Astrocyte of the spinal cord (primary cell): ENCODE measurements at regions not wholly inside any gene's neighbourhood (a gene's known extent, or its start where the extent isn't known, plus 50 kb on each side); places are given as distances from the start of the nearest gene placed in this dataset.

ENCODE experiments used
- DNase-seq: peaks from one replicate; pipeline ENCODE4 v3.0.0; 2011; ENCODE audit warnings: low read depth, low spot score
- H3K4me3 ChIP-seq: 2 replicates; pipeline ENCODE4 v1.5.1; 2011; ENCODE audit warnings: low read depth, mild to moderate bottlenecking, low read length, moderate library complexity
- in situ Hi-C: cut with HindIII; loops from 2 replicates; pipeline ENCODE4 v1.10.0; 2017; ENCODE audit warnings: low sequenced_read_pairs
- TF ChIP-seq, protein P1 (sequence below): IDR thresholded peaks from 2 replicates; pipeline ENCODE4 v1.5.1; 2012; ENCODE audit warnings: low read depth, mild to moderate bottlenecking, low read length, inconsistent platforms

GRCh38 chr14:65808390-65808789 lies 395.9 kb downstream of the FUT8 start:
- no peak for DNase-seq
- in situ Hi-C loops = no loop called here
- no peak overlapping the region for H3K4me3 ChIP-seq
- TF ChIP-seq, protein P1, sequence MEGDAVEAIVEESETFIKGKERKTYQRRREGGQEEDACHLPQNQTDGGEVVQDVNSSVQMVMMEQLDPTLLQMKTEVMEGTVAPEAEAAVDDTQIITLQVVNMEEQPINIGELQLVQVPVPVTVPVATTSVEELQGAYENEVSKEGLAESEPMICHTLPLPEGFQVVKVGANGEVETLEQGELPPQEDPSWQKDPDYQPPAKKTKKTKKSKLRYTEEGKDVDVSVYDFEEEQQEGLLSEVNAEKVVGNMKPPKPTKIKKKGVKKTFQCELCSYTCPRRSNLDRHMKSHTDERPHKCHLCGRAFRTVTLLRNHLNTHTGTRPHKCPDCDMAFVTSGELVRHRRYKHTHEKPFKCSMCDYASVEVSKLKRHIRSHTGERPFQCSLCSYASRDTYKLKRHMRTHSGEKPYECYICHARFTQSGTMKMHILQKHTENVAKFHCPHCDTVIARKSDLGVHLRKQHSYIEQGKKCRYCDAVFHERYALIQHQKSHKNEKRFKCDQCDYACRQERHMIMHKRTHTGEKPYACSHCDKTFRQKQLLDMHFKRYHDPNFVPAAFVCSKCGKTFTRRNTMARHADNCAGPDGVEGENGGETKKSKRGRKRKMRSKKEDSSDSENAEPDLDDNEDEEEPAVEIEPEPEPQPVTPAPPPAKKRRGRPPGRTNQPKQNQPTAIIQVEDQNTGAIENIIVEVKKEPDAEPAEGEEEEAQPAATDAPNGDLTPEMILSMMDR = no peak

DNA sequence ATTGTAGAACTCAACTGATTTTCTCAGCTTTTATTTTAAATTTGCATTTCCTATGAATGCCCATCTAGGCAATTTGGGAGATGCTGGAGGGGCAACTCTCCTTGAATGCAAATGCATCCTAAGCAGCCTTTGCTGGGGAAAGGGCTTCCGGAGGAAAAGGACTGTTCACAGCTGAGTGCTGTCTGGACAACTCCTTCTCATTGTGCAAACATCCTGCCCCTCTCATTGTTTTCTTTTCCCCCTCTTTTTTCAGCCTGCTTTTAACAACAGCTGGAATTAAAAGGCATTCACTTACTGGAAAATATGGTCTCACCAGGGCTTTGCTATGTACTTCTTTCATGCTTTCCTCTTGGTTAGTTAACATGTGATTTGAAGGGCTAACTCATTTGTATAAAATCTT lies 397.8 kb downstream of the FUT8 start:
- DNase-seq = no peak
- in situ Hi-C loops = no loop called here
- TF ChIP-seq, protein P1 = no peak

GRCh38 chr14:65813760-65814384 lies 401.3 kb downstream of the FUT8 start:
- in situ Hi-C loops = no loop called here
- no peak for DNase-seq
- H3K4me3 ChIP-seq = no peak overlapping the region
- TF ChIP-seq, protein P1 = no peak

More for the DNA sequence above, 397.8 kb downstream of the FUT8 start:
- no peak overlapping the region for H3K4me3 ChIP-seq

GRCh38 chr14:65815127-65815526 lies 402.6 kb downstream of the FUT8 start:
- H3K4me3 ChIP-seq = no peak overlapping the region
- in situ Hi-C loops = no loop called here
- TF ChIP-seq, protein P1 = no peak
- DNase-seq = no peak

DNA sequence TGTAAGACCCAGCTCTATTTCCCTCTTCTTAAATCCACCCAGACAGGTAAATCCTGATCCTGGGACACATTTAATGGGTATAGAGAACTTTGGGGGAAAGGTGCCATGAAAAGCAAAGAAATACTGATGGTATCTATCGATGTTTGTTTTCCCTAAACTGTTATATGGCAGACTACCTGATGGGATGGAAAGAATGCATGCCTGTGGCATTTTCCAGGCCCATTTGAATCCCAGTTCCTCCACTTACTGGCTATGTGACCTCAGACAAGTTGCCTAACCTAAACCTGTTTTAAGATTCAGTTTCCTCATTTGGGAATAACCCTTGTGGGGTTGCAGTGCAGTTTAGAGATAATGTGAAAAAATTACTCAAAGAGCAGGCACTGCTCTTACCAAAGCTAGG lies 404.5 kb downstream of the FUT8 start:
- TF ChIP-seq, protein P1 = no peak
- in situ Hi-C loops = no loop called here
- no peak overlapping the region for H3K4me3 ChIP-seq
- DNase-seq = no peak

DNA sequence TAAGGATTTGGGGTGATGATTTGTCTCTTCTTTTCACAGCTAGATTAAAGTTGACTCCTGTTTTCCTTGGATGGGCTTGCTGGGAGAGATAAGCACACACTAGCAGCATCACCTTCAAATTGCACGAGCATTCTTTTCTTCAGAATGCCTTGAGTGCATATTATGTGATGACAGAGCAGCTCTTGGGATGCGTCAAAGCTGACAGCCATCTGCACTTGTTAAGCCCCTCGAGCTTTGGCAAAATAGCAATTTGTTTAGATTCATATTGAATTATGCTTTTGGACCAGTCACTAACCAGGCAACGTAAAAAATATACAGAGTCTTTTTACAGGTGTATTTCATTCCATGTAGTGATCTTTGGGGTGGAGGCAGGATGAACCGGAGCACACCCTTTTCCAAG lies 407.0 kb downstream of the FUT8 start:
- in situ Hi-C loops = no loop called here
- no peak overlapping the region for H3K4me3 ChIP-seq
- TF ChIP-seq, protein P1 = no peak
- no peak for DNase-seq

GRCh38 chr14:65821224-65821753 lies 408.8 kb downstream of the FUT8 start:
- in situ Hi-C loops = no loop called here
- H3K4me3 ChIP-seq = no peak overlapping the region
- no peak for DNase-seq
- TF ChIP-seq, protein P1 = no peak
